GM19452 (cell line): ENCODE measurements at regions not wholly inside any gene's neighbourhood (a gene's known extent, or its start where the extent isn't known, plus 50 kb on each side); places are given as distances from the start of the nearest gene placed in this dataset.
A peak's percentile ranks its signal among the peaks of the same experiment; 100 is the strongest.
"Not testable (repeated sequence)": the region's sequence is repeated elsewhere in the genome, so short reads cannot be mapped to it uniquely, and the experiment has no call there.

Source experiments
- ATAC-seq: cut with Tn5 transposase; IDR thresholded peaks from one replicate; pipeline ENCODE4 v1.9.1; 2021; ENCODE audit not compliant: unreplicated experiment

DNA sequence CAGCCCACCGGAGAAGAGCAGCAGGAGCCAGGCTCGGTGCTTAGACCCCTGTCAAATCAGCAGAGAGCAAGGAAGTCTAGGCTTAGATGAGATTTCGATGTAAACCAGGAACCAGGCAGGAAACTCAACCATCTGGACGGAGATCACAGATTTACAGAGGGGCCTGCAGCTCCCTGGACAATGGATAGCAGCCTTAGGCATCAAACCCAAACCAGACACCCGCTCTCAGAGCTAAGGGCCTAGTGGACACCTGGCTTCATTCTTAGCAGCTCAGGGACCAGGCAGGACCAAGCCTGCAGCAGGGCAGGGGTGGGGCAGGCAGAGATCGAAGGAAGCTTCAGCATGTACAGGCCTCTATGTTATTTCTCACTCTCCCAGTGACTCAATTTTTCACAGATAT lies 127.8 kb upstream of the FMN2 start:
- ATAC-seq: no peak

DNA sequence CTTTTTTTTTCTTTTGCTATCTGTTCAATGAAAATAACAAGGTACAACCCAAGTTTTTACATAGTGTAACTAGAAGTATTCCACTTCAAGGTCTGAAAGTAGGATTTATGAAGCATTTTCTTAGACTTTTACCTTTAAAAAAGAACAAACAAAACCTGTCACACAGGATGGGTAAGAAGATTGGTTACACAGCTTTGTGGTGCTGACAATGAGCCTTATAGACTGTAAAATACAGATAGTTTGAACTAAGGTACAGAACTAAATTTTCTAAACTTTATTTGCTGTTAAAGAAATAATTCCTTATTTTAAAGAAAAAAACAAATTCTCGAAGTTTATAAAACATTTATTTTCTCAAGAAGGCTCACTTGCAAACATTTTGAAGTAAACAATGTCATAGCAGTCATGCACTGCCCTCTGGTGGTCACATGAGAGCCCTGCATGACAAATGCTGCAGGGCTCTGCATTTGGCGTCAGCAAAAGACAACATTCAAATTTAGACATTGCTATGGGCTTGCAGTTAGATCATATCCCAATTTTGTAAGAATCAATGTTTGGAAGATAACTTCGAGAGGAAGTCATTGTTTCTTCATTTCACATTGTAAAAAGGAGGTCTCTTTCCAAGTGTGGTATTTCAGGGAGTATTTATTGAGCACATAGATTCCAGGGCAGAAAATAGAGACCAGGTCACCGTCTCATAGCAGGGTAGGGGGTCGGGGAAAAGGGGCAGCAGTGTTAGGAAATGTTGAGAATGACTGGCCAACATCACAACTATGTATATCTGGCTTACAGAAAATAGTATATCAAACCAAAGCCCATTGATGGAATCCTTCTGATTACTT lies 115.3 kb upstream of the FMN2 start:
- ATAC-seq: peak; percentile 91

DNA sequence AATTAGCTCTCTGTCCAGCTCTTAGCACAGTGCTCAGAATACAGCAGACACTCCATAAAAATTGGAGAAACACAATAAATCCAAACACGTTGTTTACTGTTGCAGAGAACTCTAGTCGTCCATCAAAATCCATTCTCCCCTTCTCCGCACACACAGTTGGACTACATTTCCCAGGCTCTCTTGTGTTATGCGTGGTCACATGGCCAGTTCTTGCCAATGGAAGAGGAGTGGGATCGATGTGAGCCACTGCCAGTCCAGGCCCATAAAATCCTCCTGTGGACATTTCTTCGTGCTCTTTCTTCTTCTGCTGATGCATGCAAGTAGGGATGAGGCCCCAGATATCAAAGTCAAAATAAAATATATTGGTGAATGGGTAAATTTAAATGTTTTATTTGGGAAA lies 114.3 kb upstream of the FMN2 start:
- no peak for ATAC-seq

DNA sequence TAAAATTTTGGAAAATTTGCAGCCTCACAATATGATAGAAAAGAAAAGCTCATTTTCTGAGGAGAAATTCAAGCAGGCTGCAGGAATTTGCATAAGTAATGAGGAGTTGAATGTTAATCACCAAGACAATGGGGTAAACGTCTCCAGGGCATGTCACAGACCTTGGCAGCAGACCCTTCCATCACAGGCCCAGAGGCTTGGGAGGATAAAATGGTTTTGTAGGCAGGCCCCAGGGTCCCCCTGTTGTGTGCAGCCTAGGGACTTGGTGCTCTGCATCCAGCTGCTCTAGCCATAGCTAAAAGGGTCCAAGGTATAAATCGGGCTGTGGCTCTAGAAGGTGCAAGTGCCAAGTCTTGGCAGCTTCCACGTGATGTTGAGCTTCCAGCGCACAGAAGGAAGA lies 112.2 kb upstream of the FMN2 start:
- no peak for ATAC-seq

DNA sequence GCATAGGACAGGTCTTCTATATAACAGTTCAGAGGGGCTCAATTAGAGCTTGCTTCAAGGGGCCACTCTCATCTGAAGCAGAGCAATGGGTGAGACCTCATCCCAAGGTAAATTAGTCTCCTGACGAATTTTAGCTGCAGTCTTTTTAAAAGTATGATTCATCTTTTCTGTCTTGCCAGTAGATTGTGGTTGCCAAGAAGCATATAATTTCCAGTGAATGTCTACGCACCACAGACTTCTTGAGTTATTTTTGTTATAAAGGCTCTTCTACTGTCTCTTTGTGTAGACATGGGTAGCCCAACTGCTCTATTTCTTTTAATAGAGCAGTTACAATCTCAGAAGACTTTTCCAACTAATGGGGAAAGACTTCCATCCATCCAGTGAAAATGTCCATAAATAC lies 108.9 kb upstream of the FMN2 start:
- no peak for ATAC-seq

DNA sequence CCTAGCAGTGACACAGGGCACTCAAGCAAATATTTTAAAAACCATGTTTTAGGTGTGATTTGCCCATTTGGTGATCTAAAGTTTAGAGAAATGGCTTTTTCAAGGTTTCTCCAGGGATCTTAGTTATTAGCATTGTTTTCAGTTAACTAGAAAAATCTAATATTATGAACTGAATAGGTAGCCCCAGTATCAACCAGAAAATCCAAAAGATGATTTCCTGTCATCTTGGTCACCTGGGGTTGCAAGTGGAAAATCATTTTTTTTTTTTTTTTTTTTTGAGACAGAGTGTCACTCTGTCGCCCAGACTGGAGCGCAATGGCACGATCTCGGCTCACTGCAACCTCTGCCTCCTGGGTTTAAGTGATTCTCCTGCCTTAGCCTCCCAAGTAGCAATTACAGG lies 106.6 kb upstream of the FMN2 start:
- no peak for ATAC-seq

DNA sequence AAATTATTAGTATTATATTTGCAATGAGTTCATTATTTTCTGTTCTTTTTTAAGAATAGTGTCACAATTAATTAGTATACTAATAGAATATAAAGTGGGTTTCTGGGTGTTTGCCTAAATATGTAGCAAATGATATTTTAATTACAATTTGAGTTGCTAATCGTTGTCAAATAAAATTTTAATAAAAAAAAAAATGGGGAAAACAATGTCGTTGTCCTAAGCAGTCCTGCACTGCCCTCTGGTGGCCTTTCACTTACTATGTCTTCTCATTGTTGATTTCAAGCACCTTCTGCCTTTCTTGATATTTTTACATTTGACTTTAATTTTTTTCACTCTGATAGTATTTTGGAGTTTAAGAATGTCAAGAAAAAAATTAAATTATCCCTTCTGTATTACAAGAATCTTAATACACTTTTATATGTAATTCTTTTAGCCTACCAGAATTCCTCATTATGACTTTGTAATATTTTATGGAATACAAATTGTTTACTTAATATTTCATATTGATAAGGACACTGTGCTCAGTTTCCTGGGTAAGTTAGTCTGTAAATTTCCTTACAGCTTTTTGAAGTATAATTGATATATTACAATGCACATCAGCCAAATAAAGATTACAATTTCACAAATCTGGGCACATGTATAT lies 104.5 kb upstream of the FMN2 start:
- ATAC-seq: no peak

DNA sequence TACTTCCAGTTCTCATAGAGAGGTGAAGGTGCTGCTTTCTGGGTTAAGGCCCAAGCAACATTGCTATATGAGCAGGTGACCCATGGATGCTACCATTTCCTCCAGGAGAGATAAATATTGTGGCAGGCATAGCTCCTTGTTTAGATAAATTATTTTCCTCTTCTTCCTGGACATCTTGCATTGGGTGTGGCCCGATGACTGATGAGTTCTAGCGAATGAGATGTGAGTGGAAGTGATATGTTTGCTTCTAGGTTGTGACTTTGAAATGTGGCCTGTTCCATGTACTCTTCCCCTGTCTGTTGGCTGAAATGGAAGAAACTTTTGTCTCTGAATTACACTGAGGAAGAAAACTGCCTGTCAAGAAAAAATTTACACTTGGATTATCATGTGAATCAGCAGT lies 101.7 kb upstream of the FMN2 start:
- no peak for ATAC-seq

DNA sequence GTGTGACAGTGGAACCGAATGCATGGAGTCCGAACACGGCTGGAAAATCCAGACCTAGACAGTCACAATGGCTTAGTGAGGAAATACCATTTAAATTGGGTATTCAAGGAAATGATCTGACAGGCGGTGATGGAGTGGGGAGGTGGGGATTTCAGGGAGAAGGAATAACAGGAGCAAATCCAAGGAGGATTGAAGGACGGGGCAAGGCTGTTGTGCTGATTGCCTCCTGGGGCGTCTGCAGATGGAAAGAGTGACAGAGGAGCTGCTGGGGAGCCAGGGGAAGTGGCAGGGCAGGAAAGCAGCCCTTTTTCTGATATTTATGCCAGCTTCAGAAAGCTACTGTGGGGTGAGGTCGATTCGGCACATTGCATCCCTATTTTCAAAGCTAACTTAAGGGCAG lies 99.1 kb upstream of the FMN2 start:
- ATAC-seq: not testable (repeated sequence)

DNA sequence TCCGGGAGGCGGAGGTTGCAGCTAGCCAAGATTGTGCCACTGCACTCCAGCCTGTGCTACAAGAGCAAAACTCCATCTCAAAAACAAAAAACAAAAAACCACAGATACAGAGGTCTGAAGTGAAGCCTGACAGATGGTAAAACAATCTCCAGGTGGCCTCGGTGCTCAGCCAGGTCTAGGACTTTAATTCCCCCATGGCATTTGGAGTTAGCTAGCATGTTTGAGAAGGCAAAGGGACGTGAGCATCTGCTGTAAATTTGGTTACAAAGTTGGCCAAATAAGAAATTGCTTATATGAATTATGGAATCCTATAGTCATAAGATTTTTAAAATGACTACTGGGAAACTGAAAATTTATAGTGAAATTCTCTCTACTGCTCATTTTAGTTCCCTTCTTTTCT lies 98.3 kb upstream of the FMN2 start:
- no peak for ATAC-seq

DNA sequence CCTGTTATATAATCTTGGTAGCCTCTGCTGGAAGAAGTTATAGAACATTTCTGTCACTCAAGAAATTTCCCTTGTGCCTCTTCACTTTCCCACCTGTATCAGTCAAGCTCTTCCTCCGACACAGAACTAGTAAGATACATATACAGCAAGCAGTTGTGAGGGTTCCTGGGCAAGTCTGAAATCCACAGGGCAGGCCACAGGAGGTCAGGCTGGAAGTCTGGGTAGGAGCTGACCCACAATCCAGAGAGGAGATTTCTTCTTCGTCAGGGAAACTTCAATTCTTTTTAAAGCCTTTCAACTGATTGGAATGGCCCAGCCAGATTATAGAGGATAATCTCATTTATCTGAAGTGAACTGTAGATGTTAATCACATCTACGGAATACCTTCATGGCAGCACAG lies 96.4 kb upstream of the FMN2 start:
- no peak for ATAC-seq

DNA sequence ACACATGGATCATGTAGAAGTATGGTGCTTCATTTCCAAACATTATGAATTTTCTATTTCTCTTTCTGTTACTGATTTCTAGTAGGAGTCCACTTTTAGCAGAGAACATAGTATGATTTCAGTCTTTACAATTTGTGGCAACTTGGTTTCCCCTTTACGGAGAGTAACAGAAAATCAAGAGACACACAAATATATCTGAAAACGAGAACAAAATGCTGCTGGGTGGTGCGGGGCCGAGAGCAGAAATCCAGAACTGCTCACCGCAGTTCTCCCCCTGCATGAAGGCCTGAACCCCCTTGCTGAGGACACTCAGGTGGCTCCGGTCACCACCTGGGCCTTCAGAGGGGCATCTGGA lies 94.5 kb upstream of the FMN2 start:
- ATAC-seq: no peak

DNA sequence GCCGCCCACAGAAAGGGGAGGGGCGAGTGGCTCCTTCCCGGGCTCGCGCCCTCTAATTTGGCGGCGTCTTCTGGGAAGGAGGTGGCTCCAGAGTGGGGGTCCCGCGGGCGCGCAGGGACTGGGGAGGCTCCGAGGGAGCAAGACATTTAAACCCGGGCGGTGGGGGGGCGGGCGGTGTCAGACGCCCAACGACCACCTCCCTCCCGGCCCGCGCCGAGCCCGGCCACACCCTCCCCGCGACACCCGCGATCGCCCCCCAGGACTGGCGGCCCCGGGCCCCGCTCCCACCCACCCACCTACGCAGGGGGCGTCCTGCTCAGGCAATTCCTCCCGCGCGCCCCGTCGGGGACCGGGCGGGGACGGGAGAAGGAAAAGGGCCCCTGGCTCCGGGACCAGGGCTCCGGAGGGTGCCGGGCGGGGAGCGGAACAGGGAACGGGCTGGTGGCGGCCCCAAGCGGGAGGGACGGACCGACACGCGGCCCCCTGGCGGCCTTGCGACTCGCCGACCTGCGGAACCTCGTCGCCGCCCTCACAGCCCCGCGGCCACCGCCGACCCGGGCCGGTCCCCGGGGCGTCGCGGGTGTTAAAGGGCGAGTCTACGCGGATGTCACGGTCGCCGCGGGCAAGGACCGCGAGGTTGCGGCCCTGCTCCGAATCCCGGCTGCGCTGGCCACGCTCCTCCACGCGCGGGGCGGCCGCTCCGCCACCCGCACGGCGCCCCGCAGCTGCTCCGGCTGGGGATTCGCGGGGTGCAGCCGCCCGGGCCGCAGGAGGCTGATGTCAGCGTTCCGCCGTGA lies 94.0 kb upstream of the FMN2 start:
- no peak for ATAC-seq

DNA sequence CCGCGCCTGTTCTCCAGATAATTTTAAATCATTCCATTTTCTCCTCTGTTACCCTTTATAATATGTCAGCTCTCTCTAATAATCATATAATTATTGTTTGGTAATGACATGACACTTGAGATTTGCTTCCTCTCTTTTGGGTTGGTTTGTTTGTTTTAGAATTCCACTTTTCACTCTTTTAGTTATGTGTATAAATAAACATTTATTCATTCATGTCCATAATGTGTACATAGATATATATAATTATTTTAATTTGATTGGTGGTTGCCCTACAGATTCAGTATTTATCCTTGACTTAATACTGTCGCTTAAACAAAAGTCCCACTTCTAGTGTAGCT lies 93.4 kb upstream of the FMN2 start:
- no peak for ATAC-seq

DNA sequence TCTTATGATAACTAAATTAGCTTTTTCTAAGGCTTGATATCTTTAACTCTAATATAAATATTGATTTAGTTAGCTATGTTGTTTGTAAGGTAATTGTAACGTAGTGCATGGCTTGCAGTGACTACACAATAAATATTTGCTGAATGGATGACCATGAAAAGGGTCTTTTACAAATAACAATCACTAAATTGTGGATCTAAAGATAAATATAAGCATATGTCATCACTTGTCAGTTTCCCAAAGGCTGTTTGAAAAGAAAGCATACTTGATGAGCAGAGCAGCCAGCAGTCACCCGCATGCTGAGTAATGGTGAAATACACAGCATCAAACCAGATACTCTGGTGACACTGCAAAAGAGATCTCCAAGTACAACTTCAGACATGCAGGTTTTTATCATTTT lies 92.5 kb upstream of the FMN2 start:
- ATAC-seq: no peak

DNA sequence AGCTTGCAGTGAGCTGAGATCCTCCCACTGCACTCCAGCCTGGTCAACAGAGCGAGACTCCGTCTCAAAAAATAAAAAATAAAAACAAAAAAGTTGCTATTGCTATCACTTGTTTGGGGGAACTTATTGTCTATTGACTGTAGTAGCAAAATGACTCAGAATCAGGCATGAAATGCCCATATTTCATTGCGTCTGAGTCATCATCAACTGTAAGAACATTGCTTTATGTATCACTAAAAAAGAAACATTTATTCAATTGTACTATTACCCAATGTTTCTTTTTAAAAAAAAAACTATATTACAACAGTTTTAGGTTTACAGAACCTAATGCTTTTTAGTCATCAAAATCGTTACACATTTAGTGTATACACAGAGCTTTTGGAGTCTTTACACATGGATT lies 91.0 kb upstream of the FMN2 start:
- no peak for ATAC-seq

DNA sequence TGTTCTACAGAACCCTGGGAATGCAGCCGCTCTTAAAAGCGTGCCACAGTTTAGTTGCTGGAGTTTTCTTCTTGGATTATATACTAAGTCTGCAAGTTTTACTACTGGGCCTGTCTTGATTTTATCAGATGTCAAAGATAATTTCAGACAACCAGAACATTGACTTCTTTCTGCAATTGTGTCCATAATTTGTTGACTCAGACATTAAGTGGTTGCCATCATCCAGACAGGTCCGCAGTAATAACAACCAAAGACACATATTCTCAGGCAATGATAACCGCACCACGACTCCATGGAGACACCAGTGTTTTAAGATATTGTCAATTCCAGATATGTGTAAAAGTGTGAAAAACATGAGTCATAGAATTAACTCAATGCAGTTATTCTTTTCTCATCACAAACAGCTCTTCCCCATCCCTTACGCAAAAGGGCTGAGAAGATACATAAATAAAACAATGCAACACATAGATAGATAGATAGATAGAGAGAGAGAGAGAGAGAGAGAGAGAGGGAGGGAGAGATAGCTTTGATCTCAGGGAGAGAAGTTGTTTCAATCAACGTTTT lies 90.4 kb upstream of the FMN2 start:
- ATAC-seq: no peak

DNA sequence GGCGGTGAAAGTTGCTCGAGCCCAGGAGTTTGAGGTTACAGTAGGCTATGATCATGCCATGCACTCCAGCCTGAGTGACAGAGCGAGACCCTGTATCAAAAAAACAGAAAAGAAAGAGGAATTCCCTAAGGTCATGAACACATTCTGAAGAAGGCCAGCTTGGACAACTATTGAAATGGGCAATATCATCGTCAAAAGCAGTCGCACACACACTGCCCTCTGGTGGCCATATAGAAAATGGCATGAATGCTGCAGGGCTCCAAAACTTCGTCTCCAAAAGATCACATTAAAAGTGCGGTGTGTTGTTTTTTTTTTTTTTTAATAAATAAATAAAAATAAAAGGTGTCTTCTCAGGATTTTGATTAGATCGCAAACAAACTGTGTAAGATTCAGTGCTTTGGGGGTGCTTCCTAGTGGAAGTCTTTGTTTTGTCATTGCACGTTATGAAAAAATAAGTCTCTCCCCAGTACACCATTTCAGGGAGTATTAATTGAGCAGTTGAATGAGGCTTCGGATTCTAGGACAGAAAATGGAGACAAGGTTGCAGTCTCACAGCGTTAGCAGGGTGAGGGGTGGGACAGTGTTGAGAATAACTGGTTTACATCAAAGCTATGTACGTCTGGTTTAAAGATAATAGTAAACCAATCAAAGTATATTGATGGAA lies 87.5 kb upstream of the FMN2 start:
- no peak for ATAC-seq

DNA sequence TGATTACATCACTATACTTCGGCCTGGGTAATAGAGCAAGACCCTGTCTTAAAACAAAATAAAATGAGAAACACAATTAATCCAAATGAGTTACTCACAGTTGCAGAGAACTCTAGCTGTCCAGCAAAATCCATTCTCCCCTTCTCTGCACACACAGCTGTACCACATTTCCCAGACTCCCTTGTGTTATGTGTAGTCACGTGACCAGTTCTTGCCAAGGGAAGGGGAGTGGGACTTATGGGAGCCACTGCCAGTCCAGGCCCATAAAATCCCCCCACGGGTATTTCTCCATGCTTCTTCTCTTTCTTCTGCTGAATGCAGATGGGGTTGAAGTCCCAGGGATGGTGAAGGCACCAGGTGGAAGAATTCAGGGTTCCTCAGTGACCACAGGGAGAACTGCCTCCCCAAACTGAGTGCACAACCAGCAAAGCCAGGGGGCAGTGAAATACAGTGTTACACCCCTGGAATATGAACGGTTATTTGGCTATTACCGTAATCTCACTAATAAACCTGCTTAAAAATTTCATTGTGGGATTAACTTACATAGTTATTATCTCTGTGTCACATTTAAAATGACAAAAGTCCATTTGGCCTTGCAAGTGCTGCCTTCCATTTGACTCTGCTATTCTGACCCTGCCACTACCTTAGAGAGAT lies 85.6 kb upstream of the FMN2 start:
- no peak for ATAC-seq

DNA sequence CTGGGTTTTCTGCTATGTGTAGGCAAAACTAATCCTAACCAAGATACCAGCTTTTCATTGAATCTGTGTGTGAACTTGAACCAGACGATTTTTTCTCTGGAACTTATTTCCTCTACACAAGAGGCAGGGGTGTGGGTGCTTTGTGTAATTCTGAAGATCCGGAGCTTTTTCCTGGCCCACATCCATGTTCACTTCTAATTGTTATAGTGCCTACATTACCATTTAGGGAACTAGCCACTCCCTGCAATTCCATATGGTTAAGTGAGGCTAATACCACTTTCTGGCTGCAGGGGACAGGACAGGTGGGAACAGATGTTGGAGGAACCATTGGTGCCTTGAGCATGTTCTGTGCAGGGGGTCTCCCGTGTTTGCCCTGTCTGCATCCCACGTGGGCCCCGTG lies 83.4 kb upstream of the FMN2 start:
- ATAC-seq: no peak

DNA sequence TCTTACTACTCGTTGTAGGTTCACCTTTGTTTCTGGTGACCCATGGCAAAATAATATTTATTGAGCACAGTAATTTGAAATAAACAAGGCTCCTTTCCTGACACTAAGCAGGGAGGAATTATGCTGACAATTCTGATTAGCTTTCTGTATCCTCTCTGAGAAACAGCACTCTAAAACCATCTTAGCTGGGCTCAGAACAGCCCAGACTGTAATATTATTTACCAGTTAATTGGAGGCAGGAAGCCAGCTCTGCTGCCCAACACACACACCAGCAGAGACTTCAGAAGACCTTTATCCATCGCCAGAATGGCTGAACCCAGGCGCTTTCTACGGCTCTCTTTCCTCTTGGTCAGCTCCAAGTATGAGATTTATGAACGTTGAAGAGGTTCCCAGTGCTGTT lies 77.6 kb upstream of the FMN2 start:
- ATAC-seq: no peak
